Suprapubic skin (tissue), 4 donors: ENCODE measurements at regions not wholly inside any gene's neighbourhood (a gene's known extent, or its start where the extent isn't known, plus 50 kb on each side); places are given as distances from the start of the nearest gene placed in this dataset.

Experiments
- DNase-seq, 2 donors: peaks; one replicate each; pipeline ENCODE4 v3.0.0-alpha.2; 2019; ENCODE audit warnings: low spot score in 2 of 2
- H3K27ac ChIP-seq: fragments of 200-600 bp; sonication (generic); one replicate; pipeline ENCODE4 v1.5.1; 2019
- H3K27me3 ChIP-seq: fragments of 200-600 bp; sonication (generic); one replicate; pipeline ENCODE4 v1.5.1; 2019
- H3K36me3 ChIP-seq: fragments of 200-600 bp; sonication (generic); one replicate; pipeline ENCODE4 v1.5.1; 2019
- H3K4me1 ChIP-seq: fragments of 200-600 bp; sonication (generic); one replicate; pipeline ENCODE4 v1.5.1; 2019
- H3K4me3 ChIP-seq: fragments of 200-600 bp; sonication (generic); one replicate; pipeline ENCODE4 v1.5.1; 2019; ENCODE audit warnings: mild to moderate bottlenecking
- H3K9me3 ChIP-seq: fragments of 200-600 bp; sonication (generic); one replicate; pipeline ENCODE4 v1.5.1; 2019
- CTCF ChIP-seq, 2 donors: fragments of 200-600 bp in 1 of 2; fragments of 450-650 bp in 1 of 2; sonication (generic) in 1 of 2; IDR thresholded peaks; one replicate each; pipeline ENCODE4 v1.5.1; 2016 to 2019; ENCODE audit warnings: antibody characterized with exemption in 2 of 2, mild to moderate bottlenecking in 1 of 2, moderate library complexity in 1 of 2
- EP300 ChIP-seq: sonication (generic); formaldehyde crosslinking; IDR thresholded peaks from one replicate; pipeline ENCODE4 v1.6.1; 2017; ENCODE audit warnings: antibody characterized with exemption
- POLR2A ChIP-seq, 2 donors: fragments of 450-650 bp; IDR thresholded peaks; one replicate each; pipeline ENCODE4 v1.6.1; 2017; ENCODE audit warnings: antibody characterized with exemption in 2 of 2, mild to moderate bottlenecking in 2 of 2, moderate library complexity in 2 of 2
- POLR2AphosphoS5 ChIP-seq, 3 donors: sonication (generic); formaldehyde crosslinking; IDR thresholded peaks; one replicate each; pipeline ENCODE4 v1.6.1; 2017; ENCODE audit warnings: antibody characterized with exemption in 3 of 3
- WGBS: methylation state at CpG from one replicate; pipeline ENCODE4 v1.1.5; 2018; 5-methylcytosine and 5-hydroxymethylcytosine counted together

DNA sequence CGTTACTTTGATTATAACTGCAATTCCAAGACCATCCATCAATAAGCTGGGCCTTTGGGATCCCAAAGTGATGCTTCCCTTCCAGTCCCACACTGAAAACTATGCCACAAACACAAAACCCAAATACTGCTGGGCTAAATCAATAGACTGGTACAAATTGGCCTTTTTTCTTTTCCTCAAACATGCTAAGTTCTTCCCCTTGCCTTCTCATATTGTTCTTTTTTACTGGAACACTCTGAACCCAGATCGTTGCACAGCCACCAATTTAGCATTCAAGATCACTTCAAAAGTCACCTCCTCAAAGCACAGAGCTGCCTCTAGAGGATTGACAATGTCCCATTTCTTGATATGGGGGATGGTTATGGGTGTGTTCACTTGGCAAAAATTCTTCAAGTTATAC is 66.0 kb downstream of the ACTL7B start:
- no peak overlapping the region for H3K4me3 ChIP-seq
- H3K27me3 ChIP-seq: no peaks in the 10 kb centered on the region
- DNase-seq: no peak
- H3K27ac ChIP-seq: no peak overlapping the region
- WGBS: 13% methylated on average over 2 of the region's 2 CpGs
- peaks cover 5% of the 10 kb centered on the region for H3K9me3 ChIP-seq
- TF ChIP-seq POLR2A (IDR thresholded peaks at IDR 0.05) (no peak), EP300 (no peak), POLR2AphosphoS5 (IDR thresholded peaks at IDR 0.05) (no peak), CTCF (IDR thresholded peaks at IDR 0.05) (no peak)
- H3K4me1 ChIP-seq: peaks cover 31% of the 10 kb centered on the region
- no peaks in the 10 kb centered on the region for H3K36me3 ChIP-seq

GRCh38 chr9:108787690-108788048 is 68.1 kb downstream of the ACTL7B start:
- peaks cover 49% of the 10 kb centered on the region for H3K4me1 ChIP-seq
- H3K27ac ChIP-seq: peak overlapping the region; percentile 89
- no peaks in the 10 kb centered on the region for H3K36me3 ChIP-seq
- H3K9me3 ChIP-seq: peaks cover 5% of the 10 kb centered on the region
- no peak for DNase-seq
- TF ChIP-seq CTCF (IDR thresholded peaks at IDR 0.05): no peak
- no peak for TF ChIP-seq EP300
- no peak for TF ChIP-seq POLR2A (IDR thresholded peaks at IDR 0.05)
- TF ChIP-seq POLR2AphosphoS5 (IDR thresholded peaks at IDR 0.05): no peak
- no peaks in the 10 kb centered on the region for H3K27me3 ChIP-seq
- 61% methylated on average over 7 of the region's 7 CpGs for WGBS
- no peak overlapping the region for H3K4me3 ChIP-seq

DNA sequence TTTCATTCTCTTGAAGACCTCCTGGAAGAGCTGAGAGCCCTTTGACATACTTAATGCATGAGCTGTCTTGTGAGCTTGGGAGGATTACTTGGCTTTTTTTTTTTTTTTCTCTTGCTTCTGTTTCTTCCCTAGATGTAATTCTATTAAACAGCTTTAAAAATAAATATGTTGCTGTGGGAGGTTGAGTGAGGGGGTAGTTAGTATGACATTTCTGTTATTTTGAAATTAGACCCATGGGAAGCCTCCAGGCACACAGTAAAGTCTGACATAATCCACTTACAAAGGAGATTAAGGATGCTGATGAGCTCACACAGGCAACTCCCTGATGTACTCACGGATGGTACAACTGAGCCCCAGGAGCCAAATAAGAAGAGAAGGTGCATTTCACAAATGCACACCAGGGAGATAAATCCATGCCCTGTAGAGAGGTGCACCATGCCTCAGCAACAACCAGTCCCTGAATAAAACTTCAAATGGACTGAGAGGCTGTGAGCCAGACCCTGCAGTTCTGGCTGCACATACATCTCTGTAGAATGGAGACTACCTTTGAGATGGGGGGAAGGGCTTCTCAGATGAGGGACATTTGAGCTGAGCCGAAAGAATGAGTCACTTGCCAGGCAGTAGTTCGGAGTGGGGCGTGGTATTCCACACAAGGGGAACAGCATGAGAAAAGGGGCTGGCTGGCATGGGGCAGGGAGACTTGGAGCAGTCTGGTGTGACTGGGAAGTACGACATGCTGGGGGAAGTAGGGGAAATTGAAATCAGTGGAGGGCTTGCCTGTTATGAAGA is 68.7 kb downstream of the ACTL7B start:
- TF ChIP-seq EP300 (no peak), POLR2A (IDR thresholded peaks at IDR 0.05) (no peak), POLR2AphosphoS5 (IDR thresholded peaks at IDR 0.05) (no peak), CTCF (IDR thresholded peaks at IDR 0.05) (no peak)
- peak overlapping the region; percentile 89 for H3K27ac ChIP-seq
- no peaks in the 10 kb centered on the region for H3K9me3 ChIP-seq
- peaks cover 51% of the 10 kb centered on the region for H3K4me1 ChIP-seq
- WGBS: 53% methylated on average over 5 of the region's 5 CpGs
- no peak for DNase-seq
- H3K27me3 ChIP-seq: no peaks in the 10 kb centered on the region
- H3K36me3 ChIP-seq: no peaks in the 10 kb centered on the region
- H3K4me3 ChIP-seq: no peak overlapping the region

DNA sequence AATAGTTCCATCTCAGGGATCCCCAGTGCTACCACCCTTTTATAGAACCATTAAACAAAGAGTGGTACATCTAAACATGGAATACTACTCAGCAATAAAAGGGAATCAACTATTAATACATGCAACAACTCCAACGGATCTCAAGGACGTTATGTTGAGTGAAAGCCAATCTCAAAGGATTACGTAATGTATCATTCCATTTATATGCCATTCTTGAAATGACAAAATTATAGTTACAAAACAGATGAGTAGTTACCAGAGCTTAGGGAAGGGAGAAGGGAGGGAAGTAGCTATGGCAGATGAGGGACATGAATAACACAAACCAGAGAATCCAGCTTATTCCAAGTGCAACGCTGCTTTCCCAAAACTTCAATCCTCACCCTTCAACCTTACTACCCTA is 69.5 kb downstream of the ACTL7B start:
- Histone ChIP-seq H3K36me3 (no peaks in the 10 kb centered on the region), H3K4me1 (peaks cover 53% of the 10 kb centered on the region), H3K27ac (peak overlapping the region; percentile 89)

More for the DNA sequence above, 69.5 kb downstream of the ACTL7B start:
- no peak overlapping the region for H3K4me3 ChIP-seq
- H3K9me3 ChIP-seq: no peaks in the 10 kb centered on the region
- TF ChIP-seq POLR2AphosphoS5 (IDR thresholded peaks at IDR 0.05) (no peak), POLR2A (IDR thresholded peaks at IDR 0.05) (no peak), EP300 (no peak), CTCF (IDR thresholded peaks at IDR 0.05) (no peak)
- H3K27me3 ChIP-seq: no peaks in the 10 kb centered on the region
- 32% methylated on average over 4 of the region's 4 CpGs for WGBS
- DNase-seq: no peak
